ENCODE measurements at regions not wholly inside any gene's neighbourhood (a gene's known extent, or its start where the extent isn't known, plus 50 kb on each side); places are given as distances from the start of the nearest gene placed in this dataset.

GRCh38 chr3:152771120-152771519 is 63.8 kb upstream of the P2RY1 start:
- Histone ChIP-seq H3K56ac (ENCODE audit: insufficient read length, low read depth, low read length) (no peak overlapping the region), H4K5ac (ENCODE audit: insufficient read length, low read depth, low read length) (no peak overlapping the region)

More at GRCh38 chr3:152771120-152771519, 63.8 kb upstream of the P2RY1 start:
- H2BK12ac ChIP-seq (ENCODE audit: insufficient read length, low read depth, low read length): no peak overlapping the region
- H3K27me3 ChIP-seq (ENCODE audit: insufficient read depth, low read length): no peaks in the 10 kb centered on the region
- Mint-ChIP-seq H3K36me3 (ENCODE audit: insufficient read depth in 1 of 3, low read depth in 3 of 3) (peaks cover 0 to under 1% (median 0%) of the 10 kb centered on the region in 3 experiments; a peak in 1 of 7 replicates), H3K4me3 (no peak overlapping the region), H3K27me3 (ENCODE audit: low read depth) (no peaks in the 10 kb centered on the region), H3K4me1 (no peaks in the 10 kb centered on the region), H3K9me3 (peaks cover 3 to 4% of the 10 kb centered on the region in 2 experiments; a peak in 3 of 5 replicates), H3K27ac (no peak overlapping the region)
- no peak overlapping the region for H2BK20ac ChIP-seq (ENCODE audit: low read depth, low read length, poor library complexity, severe bottlenecking)
- H3T11ph ChIP-seq (ENCODE audit: low read length): no peak overlapping the region
- no peak overlapping the region for H4K8ac ChIP-seq (replicated peaks; ENCODE audit: insufficient read length, low read depth, low read length)
- no CpG with 5 or more reads among the region's 1 CpG for WGBS (ENCODE audit: extremely low coverage, insufficient read length, low lambda C conversion rate)
- no peak overlapping the region for H3K4ac ChIP-seq (ENCODE audit: low read depth, low read length)
- no peak overlapping the region for H4K91ac ChIP-seq (ENCODE audit: insufficient read length, low read depth, low read length)
- no peaks in the 10 kb centered on the region for H3K79me1 ChIP-seq (ENCODE audit: insufficient read depth, low read depth, low read length, poor library complexity, severe bottlenecking)
- no peak overlapping the region for H2BK15ac ChIP-seq (ENCODE audit: low read depth, low read length)
- H2BK5ac ChIP-seq (ENCODE audit: insufficient read length, low read length): no peak overlapping the region
- no peak overlapping the region for H3K14ac ChIP-seq (ENCODE audit: insufficient read depth, low read length)
- H3K4me2 ChIP-seq (ENCODE audit: insufficient read depth, insufficient read length, low read length): no peak overlapping the region
- DNase-seq: no peak
- H3K27ac ChIP-seq (ENCODE audit: insufficient read length, low read depth, low read length): no peak overlapping the region
- no peak overlapping the region for H3K9ac ChIP-seq (ENCODE audit: extremely low read depth, insufficient read length, low read length)
- H3K9me3 ChIP-seq (ENCODE audit: control insufficient read depth, low read depth, low read length): no peaks in the 10 kb centered on the region
- H3K23me2 ChIP-seq (ENCODE audit: insufficient read length, low read depth, low read length, poor library complexity, severe bottlenecking): no peaks in the 10 kb centered on the region
- H3K23ac ChIP-seq (ENCODE audit: insufficient read length, low read depth, low read length): no peak overlapping the region
- H2BK120ac ChIP-seq (ENCODE audit: low read depth, low read length, poor library complexity, severe bottlenecking): no peak overlapping the region
- TF ChIP-seq CTCF (conservative IDR thresholded peaks at IDR 0.05): no peak
- no peaks in the 10 kb centered on the region for H4K20me1 ChIP-seq (ENCODE audit: control insufficient read depth, insufficient read depth, insufficient read length)
- no peak overlapping the region for H3K18ac ChIP-seq (ENCODE audit: insufficient read length, low read depth, low read length)
- H3K79me2 ChIP-seq (ENCODE audit: insufficient read depth, low read length): no peaks in the 10 kb centered on the region
- H2AFZ ChIP-seq (ENCODE audit: low read length): no peak overlapping the region
- no peaks in the 10 kb centered on the region for H3K4me1 ChIP-seq (ENCODE audit: insufficient read depth, low read length)
- H2AK5ac ChIP-seq (ENCODE audit: insufficient read length, low read length): no peak overlapping the region

Data from H9 (cell line).